GM18507 (cell line): ENCODE measurements at regions not wholly inside any gene's neighbourhood (a gene's known extent, or its start where the extent isn't known, plus 50 kb on each side); places are given as distances from the start of the nearest gene placed in this dataset.
A peak's percentile ranks its signal among the peaks of the same experiment; 100 is the strongest.

Experiments
- DNase-seq: peaks from one replicate; pipeline ENCODE4 v3.0.0; 2011; ENCODE audit warnings: low read depth; ENCODE audit not compliant: insufficient read length; ENCODE audit errors: extremely low spot score
- FAIRE-seq: peaks from 2 replicates; lab custom pipeline; 2011; peaks lifted over from hg19 to GRCh38; lab: Jason Lieb, UNC

DNA sequence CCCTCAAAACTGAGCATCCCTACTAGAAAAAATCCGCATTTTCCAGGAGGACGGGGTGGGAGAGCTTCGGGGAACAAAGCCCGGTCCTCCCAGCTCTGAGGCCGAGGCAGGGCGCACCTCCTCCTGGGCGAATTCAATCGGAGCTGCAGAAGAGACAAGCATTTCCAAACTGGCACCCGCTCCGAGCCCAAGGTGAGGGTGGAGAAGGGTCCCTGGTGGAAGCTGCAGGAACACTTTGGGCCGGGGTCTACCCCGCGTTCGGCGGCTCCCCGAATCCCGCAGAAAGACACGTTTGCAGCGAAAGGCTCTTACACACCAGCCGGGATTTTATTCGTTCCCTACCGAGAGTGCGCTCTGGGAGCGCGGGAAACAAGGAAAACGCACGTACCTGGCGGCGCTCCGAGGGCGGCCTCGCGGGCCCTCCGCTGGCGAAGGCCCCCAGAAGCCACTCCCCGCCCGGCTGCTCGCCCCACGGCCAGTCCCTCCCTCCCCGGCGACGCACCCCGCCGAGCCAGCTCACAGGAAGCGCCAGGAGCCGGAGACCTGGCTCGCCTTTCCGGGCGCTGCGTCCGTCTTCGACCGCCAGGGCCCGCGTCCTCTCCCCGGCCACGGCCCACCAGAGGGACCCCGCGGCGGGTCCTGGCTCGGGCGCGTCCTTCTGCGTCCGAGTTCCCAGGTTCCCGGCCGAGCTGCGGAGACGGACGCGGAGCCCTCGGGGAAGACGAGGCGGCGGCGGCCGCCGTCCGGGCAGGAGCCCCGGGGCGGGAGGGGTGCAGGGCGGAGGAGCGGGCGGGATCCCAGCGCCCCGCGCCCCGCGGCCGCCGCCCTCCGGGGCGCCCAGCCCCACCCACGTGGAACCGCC, 49.8 kb upstream of the BAHCC1 start:
- peak; percentile 80 for DNase-seq
- peak; percentile 65 for FAIRE-seq
